Osteoblast (primary cell): ENCODE measurements at regions not wholly inside any gene's neighbourhood (a gene's known extent, or its start where the extent isn't known, plus 50 kb on each side); places are given as distances from the start of the nearest gene placed in this dataset.

Source experiments
- DNase-seq: peaks from one replicate; pipeline ENCODE4 v3.0.0; 2011; ENCODE audit warnings: low spot score, mixed read lengths; ENCODE audit not compliant: insufficient read length; ENCODE audit errors: missing footprints
- H2AFZ ChIP-seq: 2 replicates; pipeline ENCODE4 v1.6.0; 2011; ENCODE audit warnings: mild to moderate bottlenecking, low read length
- H3K27ac ChIP-seq: 2 replicates; pipeline ENCODE4 v1.5.1; 2011; ENCODE audit warnings: mild to moderate bottlenecking, low read depth, low read length, moderate library complexity
- H3K27me3 ChIP-seq: 2 replicates; pipeline ENCODE4 v1.6.0; 2012; ENCODE audit warnings: mild to moderate bottlenecking, control low read depth, inconsistent platforms, low read length, moderate library complexity; ENCODE audit not compliant: insufficient read depth
- H3K36me3 ChIP-seq: 2 replicates; pipeline ENCODE4 v1.5.1; 2011; ENCODE audit warnings: mild to moderate bottlenecking, low read length, control low read depth, moderate library complexity; ENCODE audit not compliant: insufficient read depth
- H3K4me1 ChIP-seq: 2 replicates; pipeline ENCODE4 v1.5.1; 2011; ENCODE audit warnings: mild to moderate bottlenecking, low read length, control low read depth, moderate library complexity; ENCODE audit not compliant: insufficient read depth
- H3K4me2 ChIP-seq: 2 replicates; pipeline ENCODE4 v1.6.0; 2011; ENCODE audit warnings: mild to moderate bottlenecking, low read length; ENCODE audit not compliant: insufficient read depth
- H3K4me3 ChIP-seq: fragments of 200-600 bp; sonication (generic); 3 replicates; pipeline ENCODE4 v1.5.1; 2012; ENCODE audit warnings: mild to moderate bottlenecking, low read length, inconsistent platforms; ENCODE audit not compliant: insufficient read depth
- H3K79me2 ChIP-seq: 2 replicates; pipeline ENCODE4 v1.6.0; 2012; ENCODE audit warnings: mild to moderate bottlenecking, low read length, control low read depth, inconsistent platforms; ENCODE audit not compliant: insufficient read depth
- H3K9me3 ChIP-seq: 2 replicates; pipeline ENCODE4 v1.5.1; 2011; ENCODE audit warnings: low read depth, low read length, control low read depth
- H4K20me1 ChIP-seq: 2 replicates; pipeline ENCODE4 v1.6.0; 2012; ENCODE audit warnings: mild to moderate bottlenecking, low read length, control low read depth; ENCODE audit not compliant: insufficient read depth
- TF ChIP-seq, protein P1 (sequence below): IDR thresholded peaks from 2 replicates; pipeline ENCODE4 v1.5.1; 2011; ENCODE audit warnings: mild to moderate bottlenecking, low read depth, low read length, moderate library complexity; ENCODE audit errors: extremely low read depth

- Histone ChIP-seq H3K79me2 (no peaks in the 10 kb centered on the region), H4K20me1 (no peaks in the 10 kb centered on the region), H3K4me1 (no peaks in the 10 kb centered on the region), H3K4me3 (no peak overlapping the region), H3K9me3 (no peaks in the 10 kb centered on the region), H3K4me2 (no peak overlapping the region), H3K36me3 (no peaks in the 10 kb centered on the region), H2AFZ (no peak overlapping the region), H3K27ac (no peak overlapping the region), H3K27me3 (no peaks in the 10 kb centered on the region)
- TF ChIP-seq, protein P1, sequence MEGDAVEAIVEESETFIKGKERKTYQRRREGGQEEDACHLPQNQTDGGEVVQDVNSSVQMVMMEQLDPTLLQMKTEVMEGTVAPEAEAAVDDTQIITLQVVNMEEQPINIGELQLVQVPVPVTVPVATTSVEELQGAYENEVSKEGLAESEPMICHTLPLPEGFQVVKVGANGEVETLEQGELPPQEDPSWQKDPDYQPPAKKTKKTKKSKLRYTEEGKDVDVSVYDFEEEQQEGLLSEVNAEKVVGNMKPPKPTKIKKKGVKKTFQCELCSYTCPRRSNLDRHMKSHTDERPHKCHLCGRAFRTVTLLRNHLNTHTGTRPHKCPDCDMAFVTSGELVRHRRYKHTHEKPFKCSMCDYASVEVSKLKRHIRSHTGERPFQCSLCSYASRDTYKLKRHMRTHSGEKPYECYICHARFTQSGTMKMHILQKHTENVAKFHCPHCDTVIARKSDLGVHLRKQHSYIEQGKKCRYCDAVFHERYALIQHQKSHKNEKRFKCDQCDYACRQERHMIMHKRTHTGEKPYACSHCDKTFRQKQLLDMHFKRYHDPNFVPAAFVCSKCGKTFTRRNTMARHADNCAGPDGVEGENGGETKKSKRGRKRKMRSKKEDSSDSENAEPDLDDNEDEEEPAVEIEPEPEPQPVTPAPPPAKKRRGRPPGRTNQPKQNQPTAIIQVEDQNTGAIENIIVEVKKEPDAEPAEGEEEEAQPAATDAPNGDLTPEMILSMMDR: no peak
- DNase-seq: no peak
Observed at GRCh38 chr16:65495106-65495505, 373.2 kb upstream of the CDH11 start.

- Histone ChIP-seq H3K9me3 (no peaks in the 10 kb centered on the region), H3K27me3 (no peaks in the 10 kb centered on the region), H3K36me3 (no peaks in the 10 kb centered on the region), H2AFZ (no peak overlapping the region), H3K4me3 (no peak overlapping the region), H4K20me1 (no peaks in the 10 kb centered on the region), H3K79me2 (no peaks in the 10 kb centered on the region), H3K27ac (no peak overlapping the region), H3K4me1 (no peaks in the 10 kb centered on the region), H3K4me2 (no peak overlapping the region)
- DNase-seq: no peak
- TF ChIP-seq, protein P1: no peak
Observed at GRCh38 chr16:65494609-65495008, 372.7 kb upstream of the CDH11 start.

- Histone ChIP-seq H3K27ac (no peak overlapping the region), H3K4me3 (no peak overlapping the region), H3K9me3 (no peaks in the 10 kb centered on the region), H4K20me1 (no peaks in the 10 kb centered on the region), H3K36me3 (no peaks in the 10 kb centered on the region), H3K4me2 (no peak overlapping the region), H3K4me1 (no peaks in the 10 kb centered on the region), H3K79me2 (no peaks in the 10 kb centered on the region), H3K27me3 (no peaks in the 10 kb centered on the region), H2AFZ (no peak overlapping the region)
- TF ChIP-seq, protein P1: no peak
- no peak for DNase-seq
Observed at GRCh38 chr16:65494080-65494479, 372.2 kb upstream of the CDH11 start.

GRCh38 chr16:65490286-65490685 lies 368.4 kb upstream of the CDH11 start:
- H3K4me3 ChIP-seq: no peak overlapping the region
- H3K4me2 ChIP-seq: no peak overlapping the region

More at GRCh38 chr16:65490286-65490685, 368.4 kb upstream of the CDH11 start:
- Histone ChIP-seq H3K9me3 (no peaks in the 10 kb centered on the region), H3K36me3 (no peaks in the 10 kb centered on the region), H3K4me1 (no peaks in the 10 kb centered on the region), H3K27me3 (no peaks in the 10 kb centered on the region), H2AFZ (no peak overlapping the region), H3K27ac (no peak overlapping the region), H3K79me2 (no peaks in the 10 kb centered on the region), H4K20me1 (no peaks in the 10 kb centered on the region)
- TF ChIP-seq, protein P1: no peak
- DNase-seq: no peak
